B cell (primary cell): ENCODE measurements at regions not wholly inside any gene's neighbourhood (a gene's known extent, or its start where the extent isn't known, plus 50 kb on each side); places are given as distances from the start of the nearest gene placed in this dataset.

Experiments
- EZH2 ChIP-seq: IDR thresholded peaks from 2 replicates; pipeline ENCODE4 v1.6.1; 2012; ENCODE audit warnings: borderline replicate concordance, low read depth, mild to moderate bottlenecking, moderate library complexity, low read length; ENCODE audit not compliant: insufficient read depth, poor library complexity, severe bottlenecking
- TF ChIP-seq, protein P1 (sequence below): fragments of 200-600 bp; IDR thresholded peaks from one replicate; pipeline ENCODE4 v1.8.0; 2022; ENCODE audit warnings: antibody characterized with exemption, mild to moderate bottlenecking

DNA sequence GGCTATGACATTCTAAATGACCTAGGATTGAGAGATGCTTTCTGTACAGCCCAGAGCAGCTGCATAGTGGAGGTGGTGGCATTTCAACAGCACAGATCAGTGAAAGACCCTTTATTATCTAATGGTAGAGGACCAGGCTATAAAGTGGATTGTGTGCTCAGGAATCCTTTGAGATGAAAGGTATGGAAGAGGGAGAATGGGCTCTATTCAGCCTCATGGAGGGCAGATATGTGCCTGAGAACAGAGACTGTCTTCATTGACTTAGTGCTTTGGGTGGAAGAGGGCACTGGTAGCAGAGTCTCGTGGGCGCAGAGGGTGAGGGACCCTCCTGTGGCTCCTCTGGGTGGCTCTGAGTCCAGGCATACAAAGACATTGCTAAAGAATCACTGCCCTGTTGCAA lies 130.0 kb upstream of the SLC24A5 start:
- TF ChIP-seq, protein P1, sequence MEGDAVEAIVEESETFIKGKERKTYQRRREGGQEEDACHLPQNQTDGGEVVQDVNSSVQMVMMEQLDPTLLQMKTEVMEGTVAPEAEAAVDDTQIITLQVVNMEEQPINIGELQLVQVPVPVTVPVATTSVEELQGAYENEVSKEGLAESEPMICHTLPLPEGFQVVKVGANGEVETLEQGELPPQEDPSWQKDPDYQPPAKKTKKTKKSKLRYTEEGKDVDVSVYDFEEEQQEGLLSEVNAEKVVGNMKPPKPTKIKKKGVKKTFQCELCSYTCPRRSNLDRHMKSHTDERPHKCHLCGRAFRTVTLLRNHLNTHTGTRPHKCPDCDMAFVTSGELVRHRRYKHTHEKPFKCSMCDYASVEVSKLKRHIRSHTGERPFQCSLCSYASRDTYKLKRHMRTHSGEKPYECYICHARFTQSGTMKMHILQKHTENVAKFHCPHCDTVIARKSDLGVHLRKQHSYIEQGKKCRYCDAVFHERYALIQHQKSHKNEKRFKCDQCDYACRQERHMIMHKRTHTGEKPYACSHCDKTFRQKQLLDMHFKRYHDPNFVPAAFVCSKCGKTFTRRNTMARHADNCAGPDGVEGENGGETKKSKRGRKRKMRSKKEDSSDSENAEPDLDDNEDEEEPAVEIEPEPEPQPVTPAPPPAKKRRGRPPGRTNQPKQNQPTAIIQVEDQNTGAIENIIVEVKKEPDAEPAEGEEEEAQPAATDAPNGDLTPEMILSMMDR: no peak
- no peak for TF ChIP-seq EZH2
